ENCODE measurements at regions not wholly inside any gene's neighbourhood (a gene's known extent, or its start where the extent isn't known, plus 50 kb on each side); places are given as distances from the start of the nearest gene placed in this dataset.

DNA sequence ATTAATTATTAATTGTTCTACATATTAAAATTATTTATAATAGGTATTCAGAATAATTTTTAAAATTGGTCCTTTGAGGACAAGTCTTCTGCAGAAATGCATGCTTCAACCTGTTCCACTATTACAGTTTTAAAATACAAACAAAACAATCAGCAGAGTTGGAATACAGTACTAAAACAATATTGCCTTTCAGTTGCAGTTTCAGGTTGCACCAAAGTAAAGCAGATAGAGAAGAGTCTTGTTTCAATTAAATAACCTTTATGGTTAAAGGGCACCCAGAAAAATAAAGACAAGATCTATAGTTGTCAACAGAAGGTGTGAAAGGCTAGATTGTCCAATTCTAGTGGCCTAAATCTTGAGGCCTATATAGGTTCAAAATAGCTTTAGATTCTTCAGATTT, 424.5 kb downstream of the FOXG1 start:
- TF ChIP-seq, protein P1, sequence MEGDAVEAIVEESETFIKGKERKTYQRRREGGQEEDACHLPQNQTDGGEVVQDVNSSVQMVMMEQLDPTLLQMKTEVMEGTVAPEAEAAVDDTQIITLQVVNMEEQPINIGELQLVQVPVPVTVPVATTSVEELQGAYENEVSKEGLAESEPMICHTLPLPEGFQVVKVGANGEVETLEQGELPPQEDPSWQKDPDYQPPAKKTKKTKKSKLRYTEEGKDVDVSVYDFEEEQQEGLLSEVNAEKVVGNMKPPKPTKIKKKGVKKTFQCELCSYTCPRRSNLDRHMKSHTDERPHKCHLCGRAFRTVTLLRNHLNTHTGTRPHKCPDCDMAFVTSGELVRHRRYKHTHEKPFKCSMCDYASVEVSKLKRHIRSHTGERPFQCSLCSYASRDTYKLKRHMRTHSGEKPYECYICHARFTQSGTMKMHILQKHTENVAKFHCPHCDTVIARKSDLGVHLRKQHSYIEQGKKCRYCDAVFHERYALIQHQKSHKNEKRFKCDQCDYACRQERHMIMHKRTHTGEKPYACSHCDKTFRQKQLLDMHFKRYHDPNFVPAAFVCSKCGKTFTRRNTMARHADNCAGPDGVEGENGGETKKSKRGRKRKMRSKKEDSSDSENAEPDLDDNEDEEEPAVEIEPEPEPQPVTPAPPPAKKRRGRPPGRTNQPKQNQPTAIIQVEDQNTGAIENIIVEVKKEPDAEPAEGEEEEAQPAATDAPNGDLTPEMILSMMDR (IDR thresholded peaks at IDR 0.05) = no peak
- TF ChIP-seq, protein P2, sequence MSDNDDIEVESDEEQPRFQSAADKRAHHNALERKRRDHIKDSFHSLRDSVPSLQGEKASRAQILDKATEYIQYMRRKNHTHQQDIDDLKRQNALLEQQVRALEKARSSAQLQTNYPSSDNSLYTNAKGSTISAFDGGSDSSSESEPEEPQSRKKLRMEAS (CRISPR knock-in tag; IDR thresholded peaks at IDR 0.05) = no peak
- TF ChIP-seq, protein P3, sequence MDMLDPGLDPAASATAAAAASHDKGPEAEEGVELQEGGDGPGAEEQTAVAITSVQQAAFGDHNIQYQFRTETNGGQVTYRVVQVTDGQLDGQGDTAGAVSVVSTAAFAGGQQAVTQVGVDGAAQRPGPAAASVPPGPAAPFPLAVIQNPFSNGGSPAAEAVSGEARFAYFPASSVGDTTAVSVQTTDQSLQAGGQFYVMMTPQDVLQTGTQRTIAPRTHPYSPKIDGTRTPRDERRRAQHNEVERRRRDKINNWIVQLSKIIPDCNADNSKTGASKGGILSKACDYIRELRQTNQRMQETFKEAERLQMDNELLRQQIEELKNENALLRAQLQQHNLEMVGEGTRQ (CRISPR knock-in tag; IDR thresholded peaks at IDR 0.05) = no peak
- TF ChIP-seq, protein P4, sequence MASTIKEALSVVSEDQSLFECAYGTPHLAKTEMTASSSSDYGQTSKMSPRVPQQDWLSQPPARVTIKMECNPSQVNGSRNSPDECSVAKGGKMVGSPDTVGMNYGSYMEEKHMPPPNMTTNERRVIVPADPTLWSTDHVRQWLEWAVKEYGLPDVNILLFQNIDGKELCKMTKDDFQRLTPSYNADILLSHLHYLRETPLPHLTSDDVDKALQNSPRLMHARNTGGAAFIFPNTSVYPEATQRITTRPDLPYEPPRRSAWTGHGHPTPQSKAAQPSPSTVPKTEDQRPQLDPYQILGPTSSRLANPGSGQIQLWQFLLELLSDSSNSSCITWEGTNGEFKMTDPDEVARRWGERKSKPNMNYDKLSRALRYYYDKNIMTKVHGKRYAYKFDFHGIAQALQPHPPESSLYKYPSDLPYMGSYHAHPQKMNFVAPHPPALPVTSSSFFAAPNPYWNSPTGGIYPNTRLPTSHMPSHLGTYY (CRISPR knock-in tag; IDR thresholded peaks at IDR 0.05) = no peak
- no peak for TF ChIP-seq MYBL2 (CRISPR knock-in tag; IDR thresholded peaks at IDR 0.05)

Data from WTC11 (cell line).